Non-pigmented ciliary epithelial cell (primary cell): ENCODE measurements at regions not wholly inside any gene's neighbourhood (a gene's known extent, or its start where the extent isn't known, plus 50 kb on each side); places are given as distances from the start of the nearest gene placed in this dataset.
"Not testable (repeated sequence)": the region's sequence is repeated elsewhere in the genome, so short reads cannot be mapped to it uniquely, and the experiment has no call there.

Experiments
- DNase-seq: peaks from one replicate; pipeline ENCODE4 v3.0.0-alpha.2; 2010; ENCODE audit warnings: low read depth

GRCh38 chr2:35933031-35933430 is 422.5 kb upstream of the CRIM1 start:
- peak; percentile 15 for DNase-seq

- no peak for DNase-seq
These were observed 423.2 kb upstream of the CRIM1 start for GRCh38 chr2:35932276-35932963.

GRCh38 chr2:35931626-35932025 is 424.0 kb upstream of the CRIM1 start:
- DNase-seq: peak; percentile 3

- DNase-seq: no peak
These were observed 424.5 kb upstream of the CRIM1 start for GRCh38 chr2:35931115-35931514.

GRCh38 chr2:35929551-35929950 is 426.0 kb upstream of the CRIM1 start:
- DNase-seq: no peak

GRCh38 chr2:35920061-35920460 is 435.5 kb upstream of the CRIM1 start:
- DNase-seq: no peak

GRCh38 chr2:35915261-35915660 is 440.3 kb upstream of the CRIM1 start:
- no peak for DNase-seq

- DNase-seq: no peak
These were observed 463.6 kb upstream of the CRIM1 start for GRCh38 chr2:35891936-35892335.

- DNase-seq: no peak
These were observed 464.1 kb upstream of the CRIM1 start for GRCh38 chr2:35891528-35891927.

- DNase-seq: no peak
These were observed 468.4 kb upstream of the CRIM1 start for GRCh38 chr2:35887146-35887545.

- DNase-seq: no peak
These were observed 481.7 kb upstream of the CRIM1 start for GRCh38 chr2:35873921-35874320.

- DNase-seq: no peak
These were observed 483.9 kb upstream of the CRIM1 start for GRCh38 chr2:35871672-35872071.

- no peak for DNase-seq
These were observed 484.9 kb upstream of the CRIM1 start for GRCh38 chr2:35870713-35871112.

- DNase-seq: no peak
These were observed 491.4 kb upstream of the CRIM1 start for GRCh38 chr2:35864141-35864540.

GRCh38 chr2:35858216-35858615 is 497.4 kb upstream of the CRIM1 start:
- no peak for DNase-seq

- no peak for DNase-seq
These were observed 498.1 kb upstream of the CRIM1 start for GRCh38 chr2:35857498-35857897.

GRCh38 chr2:35831385-35831784 is 524.2 kb upstream of the CRIM1 start:
- no peak for DNase-seq

GRCh38 chr2:35830833-35831232 is 524.7 kb upstream of the CRIM1 start:
- no peak for DNase-seq

- no peak for DNase-seq
These were observed 528.5 kb upstream of the CRIM1 start for GRCh38 chr2:35827086-35827485.

- DNase-seq: no peak
These were observed 532.9 kb upstream of the CRIM1 start for GRCh38 chr2:35822716-35823115.

- no peak for DNase-seq
These were observed 533.9 kb upstream of the CRIM1 start for GRCh38 chr2:35821675-35822074.

GRCh38 chr2:35820391-35820790 is 535.2 kb upstream of the CRIM1 start:
- no peak for DNase-seq

GRCh38 chr2:35819033-35819432 is 536.5 kb upstream of the CRIM1 start:
- DNase-seq: no peak

GRCh38 chr2:35818359-35818758 is 537.2 kb upstream of the CRIM1 start:
- DNase-seq: not testable (repeated sequence)
